Stomach (tissue), 8 donors: ENCODE measurements at regions not wholly inside any gene's neighbourhood (a gene's known extent, or its start where the extent isn't known, plus 50 kb on each side); places are given as distances from the start of the nearest gene placed in this dataset.

Experiments
- DNase-seq, 2 donors: peaks; one replicate each; pipeline versions ENCODE4 v3.0.0 to v3.0.0-alpha.2; 2013 to 2019
- H3K27ac ChIP-seq, 5 donors: fragments of 200-600 bp in 4 of 5; sonication (generic) in 4 of 5; one replicate each; pipeline ENCODE4 v1.5.1; 2013 to 2019; ENCODE audit warnings: mild to moderate bottlenecking in 1 of 5, moderate library complexity in 1 of 5
- H3K27me3 ChIP-seq, 3 donors: fragments of 200-600 bp; sonication (generic); one replicate each; pipeline ENCODE4 v1.5.1; 2017 to 2019; ENCODE audit warnings: mixed run types in 1 of 3
- H3K36me3 ChIP-seq, 4 donors: fragments of 200-600 bp; sonication (generic); 1 replicate in 3 of 4; 2 replicates in 1 of 4; pipeline ENCODE4 v1.5.1; 2016 to 2019
- H3K4me1 ChIP-seq, 4 donors: fragments of 200-600 bp; sonication (generic); one replicate each; pipeline ENCODE4 v1.5.1; 2016 to 2019
- H3K4me3 ChIP-seq, 4 donors: fragments of 200-600 bp; sonication (generic) in 3 of 4; one replicate each; pipeline ENCODE4 v1.5.1; 2016 to 2019; ENCODE audit warnings: mild to moderate bottlenecking in 1 of 4
- H3K9me3 ChIP-seq, 4 donors: fragments of 200-600 bp; sonication (generic); one replicate each; pipeline ENCODE4 v1.5.1; 2016 to 2019
- EP300 ChIP-seq: sonication (generic); formaldehyde crosslinking; IDR thresholded peaks from one replicate; pipeline ENCODE4 v1.6.1; 2017; ENCODE audit warnings: antibody characterized with exemption
- POLR2A ChIP-seq, 4 donors: fragments of 450-650 bp; IDR thresholded peaks; one replicate each; pipeline ENCODE4 v1.6.1; 2016; ENCODE audit warnings: antibody characterized with exemption in 4 of 4, control low read depth in 2 of 4, mild to moderate bottlenecking in 1 of 4, moderate library complexity in 1 of 4
- POLR2AphosphoS5 ChIP-seq, 3 donors: sonication (generic); formaldehyde crosslinking; IDR thresholded peaks; one replicate each; pipeline ENCODE4 v1.6.1; 2016; ENCODE audit warnings: antibody characterized with exemption in 3 of 3
- WGBS, 5 donors: extraction: QIAGEN DNeasy Blood & Tissue Kit in 3 of 5; methylation state at CpG; one replicate each; pipeline versions ENCODE4 v1.1.5 to v1.1.7; 2013 to 2018; 5-methylcytosine and 5-hydroxymethylcytosine counted together
- intact Hi-C: fragments of 100-400 bp; cut with DNase I; formaldehyde crosslinking; loops from one replicate; pipeline ENCODE4 v1.15.1; 2023; ENCODE audit warnings: low total_unique reads
- TF ChIP-seq, protein P1 (sequence below), 7 experiments: fragments of 450-650 bp in 4 of 7; fragments of 200-600 bp in 3 of 7; sonication (generic) in 3 of 7; IDR thresholded peaks; one replicate each; pipeline ENCODE4 v1.5.1; 2016 to 2019; ENCODE audit warnings: antibody characterized with exemption in 7 of 7, control low read depth in 2 of 7, mild to moderate bottlenecking in 1 of 7
- donor health status: healthy with polysubstance abuse.
- donor health status: Bipolar disorder and iron deficiency.
- donor health status: healthy.

GRCh38 chr18:56516789-56517188, 121.6 kb downstream of the TXNL1 start:
- H3K4me3 ChIP-seq, result no peak overlapping the region
- no peaks in the 10 kb centered on the region for H3K36me3 ChIP-seq
- 62 to 79% (median 75%) methylated on average over 4 of the region's 4 CpGs for WGBS, 5 donors
- H3K27ac ChIP-seq, result no peak overlapping the region
- H3K4me1 ChIP-seq, result no peaks in the 10 kb centered on the region
- TF ChIP-seq POLR2AphosphoS5 (IDR thresholded peaks at IDR 0.05), result no peak
- no peak for TF ChIP-seq POLR2A (IDR thresholded peaks at IDR 0.05)
- TF ChIP-seq, protein P1, sequence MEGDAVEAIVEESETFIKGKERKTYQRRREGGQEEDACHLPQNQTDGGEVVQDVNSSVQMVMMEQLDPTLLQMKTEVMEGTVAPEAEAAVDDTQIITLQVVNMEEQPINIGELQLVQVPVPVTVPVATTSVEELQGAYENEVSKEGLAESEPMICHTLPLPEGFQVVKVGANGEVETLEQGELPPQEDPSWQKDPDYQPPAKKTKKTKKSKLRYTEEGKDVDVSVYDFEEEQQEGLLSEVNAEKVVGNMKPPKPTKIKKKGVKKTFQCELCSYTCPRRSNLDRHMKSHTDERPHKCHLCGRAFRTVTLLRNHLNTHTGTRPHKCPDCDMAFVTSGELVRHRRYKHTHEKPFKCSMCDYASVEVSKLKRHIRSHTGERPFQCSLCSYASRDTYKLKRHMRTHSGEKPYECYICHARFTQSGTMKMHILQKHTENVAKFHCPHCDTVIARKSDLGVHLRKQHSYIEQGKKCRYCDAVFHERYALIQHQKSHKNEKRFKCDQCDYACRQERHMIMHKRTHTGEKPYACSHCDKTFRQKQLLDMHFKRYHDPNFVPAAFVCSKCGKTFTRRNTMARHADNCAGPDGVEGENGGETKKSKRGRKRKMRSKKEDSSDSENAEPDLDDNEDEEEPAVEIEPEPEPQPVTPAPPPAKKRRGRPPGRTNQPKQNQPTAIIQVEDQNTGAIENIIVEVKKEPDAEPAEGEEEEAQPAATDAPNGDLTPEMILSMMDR (IDR thresholded peaks at IDR 0.05), result no peak
- no peak for TF ChIP-seq EP300
- intact Hi-C loops, result no loop called here
- H3K27me3 ChIP-seq, result no peaks in the 10 kb centered on the region
- H3K9me3 ChIP-seq, result no peaks in the 10 kb centered on the region
- DNase-seq, result no peak

DNA sequence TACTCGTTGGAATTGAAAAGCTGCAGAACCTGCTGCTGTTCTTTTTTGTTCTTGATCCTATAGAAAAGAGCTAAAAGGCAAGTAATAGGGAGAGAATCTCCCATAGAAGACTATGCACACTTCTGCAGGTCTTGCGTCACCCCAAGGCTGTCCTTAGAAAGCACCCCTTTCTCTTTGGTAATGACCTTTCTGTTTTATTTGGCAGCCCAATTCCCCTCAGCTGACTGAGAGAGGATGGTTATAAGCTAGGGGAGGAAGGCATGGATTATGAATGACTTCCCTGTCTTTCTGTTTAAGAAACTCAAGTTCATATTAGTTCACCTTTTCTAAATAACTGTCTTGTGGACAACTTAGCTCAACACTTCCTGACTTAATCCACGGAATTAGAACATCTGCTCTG, 122.9 kb downstream of the TXNL1 start:
- Histone ChIP-seq H3K4me3 (no peak overlapping the region), H3K27ac (no peak overlapping the region), H3K9me3 (no peaks in the 10 kb centered on the region), H3K36me3 (no peaks in the 10 kb centered on the region), H3K4me1 (no peaks in the 10 kb centered on the region), H3K27me3 (no peaks in the 10 kb centered on the region)
- DNase-seq, result no peak
- intact Hi-C loops, result no loop called here
- TF ChIP-seq, protein P1 (IDR thresholded peaks at IDR 0.05), result no peak
- TF ChIP-seq POLR2A (IDR thresholded peaks at IDR 0.05), result no peak
- no peak for TF ChIP-seq EP300
- no peak for TF ChIP-seq POLR2AphosphoS5 (IDR thresholded peaks at IDR 0.05)
- WGBS, 5 donors, result 70 to 80% (median 79%) methylated on average over 3 of the region's 3 CpGs

GRCh38 chr18:56511996-56512395, 126.4 kb downstream of the TXNL1 start:
- no peaks in the 10 kb centered on the region for H3K36me3 ChIP-seq
- WGBS, 5 donors, result 79 to 85% (median 83%) methylated on average over 1 of the region's 1 CpG
- no peak overlapping the region for H3K27ac ChIP-seq
- no peak for DNase-seq
- no peak overlapping the region for H3K4me3 ChIP-seq
- TF ChIP-seq EP300 (no peak), POLR2AphosphoS5 (IDR thresholded peaks at IDR 0.05) (no peak), POLR2A (IDR thresholded peaks at IDR 0.05) (no peak)
- TF ChIP-seq, protein P1 (IDR thresholded peaks at IDR 0.05), result no peak
- H3K27me3 ChIP-seq, result no peaks in the 10 kb centered on the region
- H3K4me1 ChIP-seq, result peaks cover 0 to 4% (median 0%) of the 10 kb centered on the region in 4 donors
- intact Hi-C loops, result no loop called here
- no peaks in the 10 kb centered on the region for H3K9me3 ChIP-seq

GRCh38 chr18:56510108-56510507, 128.3 kb downstream of the TXNL1 start:
- Histone ChIP-seq H3K36me3 (no peaks in the 10 kb centered on the region), H3K27me3 (no peaks in the 10 kb centered on the region), H3K9me3 (no peaks in the 10 kb centered on the region), H3K4me1 (peaks cover 0 to 4% (median 0%) of the 10 kb centered on the region in 4 donors), H3K27ac (no peak overlapping the region), H3K4me3 (no peak overlapping the region)
- DNase-seq, result no peak
- TF ChIP-seq, protein P1 (IDR thresholded peaks at IDR 0.05), result no peak
- intact Hi-C loops, result no loop called here
